ENCODE measurements at regions not wholly inside any gene's neighbourhood (a gene's known extent, or its start where the extent isn't known, plus 50 kb on each side); places are given as distances from the start of the nearest gene placed in this dataset.

DNA sequence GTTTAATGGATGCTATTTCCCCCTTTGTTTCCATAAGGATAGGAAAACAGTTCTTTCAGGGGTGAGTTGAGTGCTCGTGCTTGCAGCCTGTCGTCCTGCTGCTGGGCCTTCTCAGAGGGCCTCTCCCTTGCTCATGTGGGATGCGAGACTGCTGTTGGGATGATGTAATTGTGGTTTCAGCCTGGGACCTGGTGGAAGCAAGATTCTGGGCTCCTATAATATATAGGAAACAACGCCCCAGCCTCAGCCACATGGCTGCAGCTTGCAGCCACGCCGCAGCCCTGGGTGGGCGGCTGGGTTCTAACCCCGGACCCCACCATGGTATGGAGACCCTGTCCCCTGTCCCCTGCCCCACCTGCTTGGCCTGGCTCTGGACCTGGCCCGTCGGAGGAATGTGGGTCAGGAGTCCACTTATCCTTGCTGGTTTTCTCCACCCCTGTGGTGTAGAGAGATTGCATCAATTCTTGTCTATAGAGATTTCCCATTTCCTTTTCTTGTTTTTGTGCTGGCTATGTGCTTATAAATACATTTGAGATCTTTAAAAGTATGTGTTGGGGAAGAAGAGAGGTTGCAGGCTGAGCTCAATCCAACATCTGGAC, 357.8 kb downstream of the SIPA1L2 start:
- no peak overlapping the region for H3K27ac ChIP-seq
- TF ChIP-seq ZFX (IDR thresholded peaks at IDR 0.05; ENCODE audit: borderline replicate concordance): no peak
- TF ChIP-seq, protein P1, sequence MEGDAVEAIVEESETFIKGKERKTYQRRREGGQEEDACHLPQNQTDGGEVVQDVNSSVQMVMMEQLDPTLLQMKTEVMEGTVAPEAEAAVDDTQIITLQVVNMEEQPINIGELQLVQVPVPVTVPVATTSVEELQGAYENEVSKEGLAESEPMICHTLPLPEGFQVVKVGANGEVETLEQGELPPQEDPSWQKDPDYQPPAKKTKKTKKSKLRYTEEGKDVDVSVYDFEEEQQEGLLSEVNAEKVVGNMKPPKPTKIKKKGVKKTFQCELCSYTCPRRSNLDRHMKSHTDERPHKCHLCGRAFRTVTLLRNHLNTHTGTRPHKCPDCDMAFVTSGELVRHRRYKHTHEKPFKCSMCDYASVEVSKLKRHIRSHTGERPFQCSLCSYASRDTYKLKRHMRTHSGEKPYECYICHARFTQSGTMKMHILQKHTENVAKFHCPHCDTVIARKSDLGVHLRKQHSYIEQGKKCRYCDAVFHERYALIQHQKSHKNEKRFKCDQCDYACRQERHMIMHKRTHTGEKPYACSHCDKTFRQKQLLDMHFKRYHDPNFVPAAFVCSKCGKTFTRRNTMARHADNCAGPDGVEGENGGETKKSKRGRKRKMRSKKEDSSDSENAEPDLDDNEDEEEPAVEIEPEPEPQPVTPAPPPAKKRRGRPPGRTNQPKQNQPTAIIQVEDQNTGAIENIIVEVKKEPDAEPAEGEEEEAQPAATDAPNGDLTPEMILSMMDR (IDR thresholded peaks at IDR 0.05): no peak

DNA sequence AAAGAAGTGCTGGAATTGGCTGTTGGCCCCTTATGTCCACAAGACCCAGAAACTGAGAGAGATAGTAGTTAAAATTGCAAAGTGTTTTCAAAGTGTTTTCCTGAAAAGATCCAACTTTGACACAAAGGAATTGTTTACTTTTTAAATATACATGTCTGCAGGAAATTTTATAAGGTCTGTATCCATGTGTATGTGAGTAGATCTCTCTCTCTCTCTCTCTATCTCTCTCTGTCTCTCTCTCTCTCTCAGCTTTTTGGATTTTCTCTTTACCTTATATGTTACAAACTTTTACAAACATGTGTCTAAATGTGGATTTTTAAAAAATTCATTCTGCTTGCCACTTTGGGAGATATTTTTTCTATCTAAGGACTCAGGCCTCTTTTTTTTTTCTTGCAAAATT, 358.6 kb downstream of the SIPA1L2 start:
- no peak for TF ChIP-seq ZFX (IDR thresholded peaks at IDR 0.05; ENCODE audit: borderline replicate concordance)
- TF ChIP-seq, protein P1 (IDR thresholded peaks at IDR 0.05): no peak
- no peak overlapping the region for H3K27ac ChIP-seq

DNA sequence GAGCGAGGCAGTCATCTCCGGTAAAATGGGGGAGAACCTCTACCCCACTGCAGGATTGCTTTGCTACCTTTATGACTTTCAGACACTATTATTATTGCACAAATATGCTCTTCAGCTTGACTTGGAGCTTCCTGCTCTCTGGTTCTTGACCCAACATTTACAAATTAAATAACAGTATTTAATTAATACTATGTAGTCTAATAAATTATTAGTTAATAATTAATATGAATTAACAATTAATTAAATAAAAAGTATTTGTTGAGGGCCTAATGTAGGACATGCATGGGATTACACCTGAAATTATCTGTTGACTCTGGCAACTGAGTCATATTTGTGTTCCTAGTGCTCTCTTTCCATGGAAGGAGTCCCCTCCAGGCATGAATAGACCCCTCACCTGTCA, 359.9 kb downstream of the SIPA1L2 start:
- TF ChIP-seq, protein P1 (IDR thresholded peaks at IDR 0.05): no peak
- TF ChIP-seq ZFX (IDR thresholded peaks at IDR 0.05; ENCODE audit: borderline replicate concordance): no peak
- H3K27ac ChIP-seq: peak overlapping the region; percentile 62

DNA sequence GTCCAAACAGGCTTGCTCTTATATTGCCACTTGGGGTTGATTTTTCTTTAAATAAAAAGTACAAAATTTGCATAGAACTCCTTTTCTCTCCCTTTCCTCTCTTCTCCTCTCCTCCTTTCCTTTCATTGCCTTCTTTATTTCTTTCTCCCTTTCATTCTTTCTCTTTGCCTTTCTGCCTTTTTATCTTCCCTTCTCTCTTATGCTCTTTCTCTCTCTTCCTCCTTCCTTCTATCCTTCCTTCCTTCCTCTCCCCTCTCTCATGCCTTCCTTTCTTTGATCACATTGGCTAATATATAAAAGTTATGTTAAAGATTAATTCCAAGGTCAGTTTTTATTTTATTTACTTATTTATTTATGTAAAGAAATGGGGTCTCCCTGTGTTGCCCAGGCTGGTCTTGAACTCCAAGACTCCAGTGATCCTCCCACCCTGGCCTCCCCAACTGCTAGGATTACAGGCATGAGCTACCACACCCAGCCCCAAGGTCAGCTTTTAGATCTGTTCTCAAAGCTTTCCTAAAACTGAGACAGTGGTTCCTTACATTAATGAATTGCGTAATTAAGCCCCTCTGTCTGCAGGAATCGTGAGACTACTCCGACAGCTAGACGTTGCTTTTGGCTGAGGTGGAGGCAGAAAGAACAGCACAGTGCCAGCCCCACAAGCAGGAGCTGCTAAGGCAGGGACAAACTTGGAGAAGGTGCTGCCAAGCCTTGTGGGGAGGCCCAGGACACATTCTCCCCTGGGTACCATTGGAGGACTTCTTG, 361.9 kb downstream of the SIPA1L2 start:
- TF ChIP-seq, protein P1 (IDR thresholded peaks at IDR 0.05): no peak
- no peak for TF ChIP-seq ZFX (IDR thresholded peaks at IDR 0.05; ENCODE audit: borderline replicate concordance)
- H3K27ac ChIP-seq: 0 out of 2 replicates have a peak overlapping the region, but pooled peaks have one; percentile 19

DNA sequence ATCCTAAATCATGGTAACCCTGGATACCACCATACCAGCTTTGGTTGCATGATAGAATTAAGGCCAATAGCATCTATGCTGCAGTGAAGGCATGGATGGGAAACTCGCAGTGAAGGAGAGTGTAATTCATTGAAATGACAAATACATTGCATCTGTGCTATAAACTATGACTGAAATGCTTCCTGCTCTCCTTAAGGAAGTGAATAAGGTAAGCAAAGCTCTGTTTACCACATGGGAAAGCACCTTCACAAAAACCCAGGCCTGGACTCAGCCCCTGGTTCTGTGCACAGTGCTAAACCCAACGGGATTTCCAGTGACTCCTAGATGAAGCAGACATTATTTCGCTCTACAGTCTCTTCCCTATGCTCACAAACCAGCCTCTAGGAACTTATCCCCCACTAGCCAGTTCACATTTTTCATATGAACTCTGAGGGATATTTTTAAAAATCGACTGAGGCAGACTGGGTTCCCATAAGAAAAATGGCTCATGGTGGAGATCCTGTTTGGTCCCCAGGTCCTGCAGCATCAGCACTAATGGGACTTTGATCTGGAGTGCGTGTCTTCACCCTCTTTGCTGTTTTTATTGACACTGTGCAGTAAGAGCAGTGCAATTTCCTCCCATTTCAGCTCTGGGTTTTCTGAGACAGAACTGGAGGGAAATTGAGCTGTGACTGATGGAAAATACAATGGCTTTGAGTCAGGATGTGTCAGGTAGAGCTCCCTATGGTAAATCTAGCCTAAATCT, 362.7 kb downstream of the SIPA1L2 start:
- H3K27ac ChIP-seq: no peak overlapping the region
- TF ChIP-seq, protein P1 (IDR thresholded peaks at IDR 0.05): no peak
- TF ChIP-seq ZFX (IDR thresholded peaks at IDR 0.05; ENCODE audit: borderline replicate concordance): no peak

DNA sequence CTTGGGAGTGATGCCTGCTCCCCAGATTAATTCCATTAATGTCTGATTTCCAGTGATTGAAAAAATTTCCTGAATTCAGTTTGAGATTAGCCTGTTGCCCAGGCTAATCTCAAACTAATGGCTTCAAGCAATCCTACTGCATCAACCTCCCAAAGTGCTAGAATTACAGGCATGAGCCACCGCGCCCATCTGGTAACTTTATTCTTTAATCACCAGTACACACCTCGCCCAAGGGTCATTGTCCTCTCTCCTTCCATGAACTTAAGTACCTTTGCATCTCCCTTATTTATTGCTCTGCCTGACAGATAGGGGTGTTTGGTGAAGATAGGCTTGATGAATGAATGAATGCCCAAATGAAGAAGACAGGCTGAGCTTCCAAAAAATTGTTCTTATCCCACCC, 366.5 kb downstream of the SIPA1L2 start:
- no peak overlapping the region for H3K27ac ChIP-seq
- TF ChIP-seq ZFX (IDR thresholded peaks at IDR 0.05; ENCODE audit: borderline replicate concordance): no peak
- TF ChIP-seq, protein P1 (IDR thresholded peaks at IDR 0.05): no peak

Data from 22Rv1 (cell line).